ENCODE measurements at regions not wholly inside any gene's neighbourhood (a gene's known extent, or its start where the extent isn't known, plus 50 kb on each side); places are given as distances from the start of the nearest gene placed in this dataset.
"Not testable (repeated sequence)": the region's sequence is repeated elsewhere in the genome, so short reads cannot be mapped to it uniquely, and the experiment has no call there.

DNA sequence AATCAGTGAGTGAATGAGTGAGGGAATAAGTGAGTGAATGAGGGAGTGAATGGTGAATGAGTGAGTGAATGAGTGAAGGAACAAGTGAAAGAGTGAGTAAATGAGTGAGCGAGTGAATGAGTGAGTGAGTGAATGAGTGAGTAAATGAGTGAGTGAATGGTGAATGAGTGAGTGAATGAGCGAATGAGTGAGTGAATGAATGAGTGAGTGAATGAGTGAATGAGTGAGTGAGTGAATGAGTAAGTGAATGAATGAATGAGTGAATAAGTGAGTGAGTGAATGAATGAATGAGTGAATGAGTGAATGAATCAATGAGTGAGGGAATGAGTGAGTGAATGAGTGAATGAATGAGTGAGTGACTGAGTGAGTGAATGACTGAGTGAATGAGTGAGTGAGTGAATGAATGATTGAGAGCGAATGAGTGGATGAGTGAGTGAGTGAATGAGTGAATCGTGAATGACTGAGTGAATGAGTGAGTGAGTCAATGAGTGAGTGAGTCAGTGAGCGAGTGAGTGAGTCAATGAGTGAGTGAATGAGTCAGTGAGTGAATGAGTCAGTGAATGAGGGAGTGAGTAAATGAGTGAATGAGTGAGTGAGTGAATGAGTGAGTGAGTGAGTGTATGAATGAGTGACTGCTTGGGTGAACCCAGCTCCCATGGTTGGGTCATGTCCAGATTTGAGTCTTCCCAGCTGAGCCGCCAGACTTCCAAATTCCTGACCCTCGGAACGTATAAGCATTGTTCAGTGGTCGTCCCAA is 133.0 kb downstream of the NPIPB11 start:
- not testable (repeated sequence) for FAIRE-seq

DNA sequence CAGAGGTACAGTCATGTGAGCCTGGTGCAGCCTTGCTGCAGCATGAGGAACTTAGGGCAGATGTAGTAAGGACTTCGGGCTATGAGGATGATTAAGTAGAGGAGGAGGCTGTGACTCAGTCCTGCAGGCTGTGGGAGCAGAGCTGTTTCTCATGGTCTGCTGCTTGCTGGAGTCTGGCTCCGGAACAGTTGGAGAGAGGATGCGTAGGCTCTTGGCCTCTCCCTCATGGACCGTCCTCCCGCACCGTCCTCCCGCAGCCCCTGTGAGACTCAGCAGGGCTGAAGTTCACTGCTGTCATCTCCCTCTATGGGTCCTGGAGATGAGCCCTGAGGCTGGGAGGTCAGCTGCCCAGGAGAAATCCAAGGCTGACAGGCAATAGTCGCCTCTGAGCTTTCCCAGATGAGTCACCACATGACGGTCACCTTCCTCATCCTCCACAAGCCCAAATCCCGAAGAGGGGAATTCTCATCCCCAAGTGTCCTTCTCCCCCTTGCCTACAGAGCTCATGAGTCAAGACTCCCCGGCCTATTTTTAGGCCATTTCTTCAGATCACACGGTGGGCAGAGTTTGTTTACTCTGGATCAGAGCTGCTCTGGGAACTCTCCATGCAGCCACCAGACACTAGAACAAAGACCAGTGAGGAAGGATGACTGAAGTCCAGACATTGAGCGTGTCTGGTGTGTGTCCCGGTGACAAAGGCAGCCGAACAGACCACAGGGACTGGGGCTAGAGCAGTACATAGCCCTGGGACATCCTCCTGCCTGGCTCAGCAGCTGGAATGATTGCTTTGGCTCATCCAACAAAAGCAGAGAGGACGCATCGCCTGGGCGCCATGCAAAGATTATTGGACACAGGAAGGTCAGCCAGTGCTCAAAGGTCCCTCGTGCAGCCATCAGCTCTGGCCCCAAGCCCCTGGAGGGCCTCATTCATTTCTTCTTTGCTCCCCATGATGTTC is 134.5 kb downstream of the NPIPB11 start:
- FAIRE-seq, result peak; percentile 32

- not testable (repeated sequence) for FAIRE-seq
Measured at GRCh38 chr16:29270923-29271322, 135.6 kb downstream of the NPIPB11 start.

GRCh38 chr16:29270033-29270432 is 136.5 kb downstream of the NPIPB11 start:
- FAIRE-seq, result not testable (repeated sequence)

- FAIRE-seq, result not testable (repeated sequence)
Measured at GRCh38 chr16:29269192-29269811, 137.2 kb downstream of the NPIPB11 start.

DNA sequence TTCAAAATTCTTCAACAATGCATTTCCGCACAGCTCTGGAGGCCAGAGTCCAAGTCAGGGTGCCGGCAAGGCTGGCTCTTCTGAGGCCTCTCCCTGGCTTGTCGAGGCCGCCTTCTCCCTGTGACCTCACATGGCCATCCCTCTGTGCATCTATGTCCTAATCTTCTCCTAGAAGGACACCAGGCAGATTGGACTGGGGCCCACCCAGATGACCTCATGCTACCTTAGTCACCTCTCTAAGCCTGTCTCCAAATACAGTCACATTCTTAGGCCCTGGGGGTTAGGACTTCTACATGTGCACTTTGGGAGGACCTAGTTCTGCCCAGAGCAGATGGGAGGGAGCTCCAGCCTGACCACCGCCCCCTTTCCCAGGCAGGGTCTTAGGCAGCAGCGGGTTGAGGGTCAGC is 137.7 kb downstream of the NPIPB11 start:
- FAIRE-seq, result not testable (repeated sequence)

GRCh38 chr16:29268348-29268747 is 138.2 kb downstream of the NPIPB11 start:
- FAIRE-seq, result not testable (repeated sequence)

GRCh38 chr16:29267891-29268290 is 138.6 kb downstream of the NPIPB11 start:
- not testable (repeated sequence) for FAIRE-seq

GRCh38 chr16:29267055-29267619 is 139.4 kb downstream of the NPIPB11 start:
- FAIRE-seq, result not testable (repeated sequence)

DNA sequence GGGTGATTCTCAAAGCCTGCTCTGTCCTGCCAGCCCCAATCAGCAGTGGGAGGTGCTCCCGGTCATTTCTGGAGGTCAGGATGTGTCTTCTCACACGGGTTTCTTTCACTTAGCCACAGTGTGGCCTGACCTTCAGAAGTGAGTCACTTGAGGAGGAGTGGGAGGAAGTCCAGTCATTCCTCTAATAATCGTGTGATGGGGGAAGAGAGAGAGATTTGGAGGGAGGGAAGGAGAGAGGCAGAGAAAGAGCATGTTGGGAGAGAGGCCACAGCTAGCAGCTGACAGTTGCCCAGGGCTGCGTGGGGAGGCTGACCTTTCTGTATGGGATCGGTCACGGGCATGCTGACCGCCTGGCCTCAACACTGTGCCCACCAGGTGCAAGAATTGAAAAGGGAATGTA is 139.9 kb downstream of the NPIPB11 start:
- FAIRE-seq, result not testable (repeated sequence)

DNA sequence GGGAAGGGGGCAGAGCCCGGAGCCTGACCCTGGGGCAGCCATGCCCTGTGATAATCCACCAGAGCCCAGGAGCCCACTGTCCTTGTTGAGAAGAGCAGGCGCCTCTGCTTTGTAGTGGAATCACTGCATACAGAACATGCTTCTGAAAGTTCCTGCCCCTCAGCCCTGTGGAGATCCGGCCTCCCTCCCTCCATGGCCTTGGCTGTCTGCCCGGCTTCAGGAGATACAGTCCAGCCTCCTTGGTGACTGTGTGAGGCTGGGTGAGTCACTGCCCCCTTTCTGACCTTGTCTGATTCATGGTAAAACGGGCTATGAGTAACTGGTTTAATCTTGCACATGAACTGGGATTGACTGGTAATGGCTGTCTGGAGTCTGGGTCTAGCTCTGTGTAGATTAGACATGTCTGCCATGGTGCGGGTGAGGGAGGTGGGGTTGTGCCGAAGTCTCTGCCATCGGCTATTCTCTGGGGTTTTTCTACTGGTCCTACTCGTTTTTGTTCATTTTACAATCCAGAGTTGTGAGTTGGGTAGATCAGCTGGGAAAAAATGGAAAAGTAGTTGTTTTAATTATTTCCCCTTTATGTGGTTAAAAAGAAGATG is 141.2 kb downstream of the NPIPB11 start:
- FAIRE-seq, result peak; percentile 97

GRCh38 chr16:29264080-29264837 is 142.3 kb downstream of the NPIPB11 start:
- not testable (repeated sequence) for FAIRE-seq

GRCh38 chr16:29262725-29263124 is 143.8 kb downstream of the NPIPB11 start:
- not testable (repeated sequence) for FAIRE-seq

- FAIRE-seq, result peak; percentile 48
Measured at GRCh38 chr16:29261427-29262248, 144.9 kb downstream of the NPIPB11 start.

- FAIRE-seq, result peak; percentile 41
Measured at GRCh38 chr16:29260683-29261426, 145.7 kb downstream of the NPIPB11 start.

- FAIRE-seq, result not testable (repeated sequence)
Measured at GRCh38 chr16:29259635-29260457, 146.7 kb downstream of the NPIPB11 start.

GRCh38 chr16:29258946-29259634 is 147.4 kb downstream of the NPIPB11 start:
- not testable (repeated sequence) for FAIRE-seq
